ENCODE measurements at regions not wholly inside any gene's neighbourhood (a gene's known extent, or its start where the extent isn't known, plus 50 kb on each side); places are given as distances from the start of the nearest gene placed in this dataset.

- TF ChIP-seq CTCF (IDR thresholded peaks at IDR 0.05; ENCODE audit: low read length) (no peak), EZH2phosphoT487 (IDR thresholded peaks at IDR 0.05; ENCODE audit: low read length) (no peak)
These were observed 1029.5 kb upstream of the NR2F2 start for GRCh38 chr15:95300958-95301357.

Measured in MM.1S (cell line).